Liver (tissue), 3 donors: ENCODE measurements at regions not wholly inside any gene's neighbourhood (a gene's known extent, or its start where the extent isn't known, plus 50 kb on each side); places are given as distances from the start of the nearest gene placed in this dataset.

Source experiments
- ATF3 ChIP-seq: IDR thresholded peaks from 2 replicates; pipeline ENCODE4 v1.6.1; 2016; ENCODE audit warnings: antibody characterized with exemption
- JUND ChIP-seq, 2 donors: IDR thresholded peaks; 2 replicates each; pipeline ENCODE4 v1.6.1; 2016; ENCODE audit warnings: antibody characterized with exemption in 2 of 2
- RAD21 ChIP-seq, 2 donors: IDR thresholded peaks; 2 replicates each; pipeline ENCODE4 v1.6.1; 2016; ENCODE audit warnings: antibody characterized with exemption in 2 of 2, mild to moderate bottlenecking in 2 of 2
- REST ChIP-seq: IDR thresholded peaks from 2 replicates; pipeline ENCODE4 v1.6.1; 2016; ENCODE audit warnings: antibody characterized with exemption, mild to moderate bottlenecking
- TAF1 ChIP-seq: conservative IDR thresholded peaks from 2 replicates; pipeline ENCODE4 v1.6.1; 2016; ENCODE audit warnings: antibody characterized with exemption, mild to moderate bottlenecking
- YY1 ChIP-seq: IDR thresholded peaks from 2 replicates; pipeline ENCODE4 v1.6.1; 2016; ENCODE audit warnings: antibody characterized with exemption, mild to moderate bottlenecking
- ZBTB33 ChIP-seq: IDR thresholded peaks from 2 replicates; pipeline ENCODE4 v1.6.1; 2016; ENCODE audit warnings: antibody characterized with exemption
- TF ChIP-seq, protein P1 (sequence below): fragments of 150-350 bp; IDR thresholded peaks from 2 replicates; pipeline ENCODE4 v1.5.1; 2017; ENCODE audit warnings: improper control_type of control experiment, low read depth, low read length; ENCODE audit not compliant: missing input control
- TF ChIP-seq, protein P2 (sequence below): IDR thresholded peaks from 2 replicates; pipeline ENCODE4 v1.6.1; 2016; ENCODE audit warnings: antibody characterized with exemption
- donor health status: healthy.
- donor health status: healthy.

DNA sequence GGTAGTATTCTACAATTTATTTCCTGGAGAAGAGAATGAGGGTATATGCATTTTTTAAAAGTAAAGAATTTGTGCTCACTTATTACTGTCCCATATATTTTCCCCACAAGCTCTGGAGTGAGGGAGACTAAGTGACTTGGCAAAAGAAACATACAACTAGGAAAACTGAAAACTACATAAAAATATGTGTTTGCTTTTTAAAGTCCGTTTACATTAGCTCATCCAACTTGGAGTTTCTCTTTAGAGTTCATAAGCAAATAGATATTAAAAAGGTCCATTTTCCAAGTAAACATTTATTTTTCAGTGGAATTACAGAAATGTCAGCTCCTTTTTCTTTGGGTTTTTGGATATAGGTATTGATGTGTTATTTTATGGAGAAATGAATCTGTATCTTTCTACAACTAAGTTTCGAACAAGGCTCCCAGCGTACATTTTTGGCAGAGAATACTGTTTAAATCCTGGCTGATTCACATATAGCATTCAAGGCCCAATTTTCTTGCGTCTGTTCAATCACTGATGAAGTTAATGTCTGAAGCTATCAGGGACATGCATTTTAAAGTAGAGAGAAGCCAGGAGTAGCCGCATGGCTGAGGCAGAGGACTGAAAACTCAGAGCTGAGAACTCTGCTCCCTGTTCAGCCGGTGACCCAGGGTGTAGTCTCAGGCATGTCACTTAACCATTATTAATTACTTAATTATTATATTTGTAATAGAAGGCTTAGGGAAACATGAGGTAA, 729.4 kb downstream of the EFNB2 start:
- no peak for TF ChIP-seq ATF3
- TF ChIP-seq, protein P1, sequence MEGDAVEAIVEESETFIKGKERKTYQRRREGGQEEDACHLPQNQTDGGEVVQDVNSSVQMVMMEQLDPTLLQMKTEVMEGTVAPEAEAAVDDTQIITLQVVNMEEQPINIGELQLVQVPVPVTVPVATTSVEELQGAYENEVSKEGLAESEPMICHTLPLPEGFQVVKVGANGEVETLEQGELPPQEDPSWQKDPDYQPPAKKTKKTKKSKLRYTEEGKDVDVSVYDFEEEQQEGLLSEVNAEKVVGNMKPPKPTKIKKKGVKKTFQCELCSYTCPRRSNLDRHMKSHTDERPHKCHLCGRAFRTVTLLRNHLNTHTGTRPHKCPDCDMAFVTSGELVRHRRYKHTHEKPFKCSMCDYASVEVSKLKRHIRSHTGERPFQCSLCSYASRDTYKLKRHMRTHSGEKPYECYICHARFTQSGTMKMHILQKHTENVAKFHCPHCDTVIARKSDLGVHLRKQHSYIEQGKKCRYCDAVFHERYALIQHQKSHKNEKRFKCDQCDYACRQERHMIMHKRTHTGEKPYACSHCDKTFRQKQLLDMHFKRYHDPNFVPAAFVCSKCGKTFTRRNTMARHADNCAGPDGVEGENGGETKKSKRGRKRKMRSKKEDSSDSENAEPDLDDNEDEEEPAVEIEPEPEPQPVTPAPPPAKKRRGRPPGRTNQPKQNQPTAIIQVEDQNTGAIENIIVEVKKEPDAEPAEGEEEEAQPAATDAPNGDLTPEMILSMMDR = no peak
- no peak for TF ChIP-seq ZBTB33
- TF ChIP-seq RAD21 (IDR thresholded peaks at IDR 0.05) = no peak
- TF ChIP-seq TAF1 = no peak
- TF ChIP-seq REST = no peak
- TF ChIP-seq JUND (IDR thresholded peaks at IDR 0.05) = no peak
- TF ChIP-seq, protein P2, sequence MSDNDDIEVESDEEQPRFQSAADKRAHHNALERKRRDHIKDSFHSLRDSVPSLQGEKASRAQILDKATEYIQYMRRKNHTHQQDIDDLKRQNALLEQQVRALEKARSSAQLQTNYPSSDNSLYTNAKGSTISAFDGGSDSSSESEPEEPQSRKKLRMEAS = no peak
- no peak for TF ChIP-seq YY1
